HEK293 (cell line): ENCODE measurements at regions not wholly inside any gene's neighbourhood (a gene's known extent, or its start where the extent isn't known, plus 50 kb on each side); places are given as distances from the start of the nearest gene placed in this dataset.

Experiments used
- CTCF ChIA-PET: fragments of 350-600 bp; formaldehyde crosslinking; extraction: SDS; loops from one replicate; lab custom pipeline; 2021; ENCODE audit warnings: antibody characterized with exemption; lab: Yijun Ruan, JAX
- POLR2A ChIA-PET: fragments of 300-600 bp; formaldehyde crosslinking; extraction: SDS; loops from one replicate; lab custom pipeline; 2020; ENCODE audit warnings: antibody characterized with exemption, inconsistent platforms; lab: Yijun Ruan, JAX
- H3K27ac ChIP-seq: fragments of 200-500 bp; sonication (Bioruptor generic); 2 replicates; pipeline ENCODE4 v1.5.1; 2014; ENCODE audit warnings: low read depth, low read length, control low read depth, inconsistent platforms; ENCODE audit errors: extremely low read depth
- H3K36me3 ChIP-seq, 2 experiments: fragments of 200-500 bp in 1 of 2; sonication (Bioruptor generic) in 1 of 2; 1 replicate in 1 of 2; 2 replicates in 1 of 2; pipeline ENCODE4 v1.5.1; 2014 to 2017; ENCODE audit warnings: inconsistent platforms in 2 of 2, low read length in 2 of 2; ENCODE audit not compliant: control insufficient read depth in 2 of 2, insufficient read depth in 1 of 2
- H3K4me1 ChIP-seq: fragments of 200-500 bp; sonication (Bioruptor generic); 2 replicates; pipeline ENCODE4 v1.5.1; 2014; ENCODE audit warnings: mild to moderate bottlenecking, low read length, inconsistent platforms; ENCODE audit not compliant: control insufficient read depth, insufficient read depth
- H3K4me3 ChIP-seq: 2 replicates; pipeline ENCODE4 v1.5.1; 2011; ENCODE audit warnings: low read depth, mild to moderate bottlenecking, control low read depth, low read length, moderate library complexity
- H3K9me3 ChIP-seq: fragments of 200-500 bp; sonication (Bioruptor generic); 2 replicates; pipeline ENCODE4 v1.5.1; 2014; ENCODE audit warnings: low read depth, low read length, inconsistent platforms; ENCODE audit not compliant: control insufficient read depth, insufficient read depth
- IKZF3 ChIP-seq: fragments of 450-650 bp; IDR thresholded peaks from 2 replicates; pipeline ENCODE4 v1.5.0; 2018; ENCODE audit warnings: missing biosample characterization, mild to moderate bottlenecking, missing genetic modification characterization, moderate library complexity
- INSM2 ChIP-seq: fragments of 450-650 bp; formaldehyde crosslinking; IDR thresholded peaks from 2 replicates; pipeline ENCODE4 v1.5.1; 2016; ENCODE audit warnings: missing biosample characterization, missing genetic modification characterization
- KLF10 ChIP-seq: fragments of 450-650 bp; IDR thresholded peaks from 2 replicates; pipeline ENCODE4 v1.5.1; 2018; ENCODE audit warnings: missing biosample characterization, mild to moderate bottlenecking, missing genetic modification characterization
- KLF16 ChIP-seq: fragments of 450-650 bp; formaldehyde crosslinking; IDR thresholded peaks from 2 replicates; pipeline ENCODE4 v1.5.1; 2017; ENCODE audit warnings: missing biosample characterization, missing genetic modification characterization
- PRDM10 ChIP-seq: fragments of 450-650 bp; formaldehyde crosslinking; IDR thresholded peaks from 2 replicates; pipeline ENCODE4 v1.5.1; 2016; ENCODE audit warnings: missing biosample characterization, missing genetic modification characterization
- TSHZ1 ChIP-seq: fragments of 450-650 bp; formaldehyde crosslinking; IDR thresholded peaks from 2 replicates; pipeline ENCODE4 v1.5.1; 2016; ENCODE audit warnings: missing biosample characterization, missing genetic modification characterization, borderline replicate concordance
- ZBTB10 ChIP-seq: fragments of 450-650 bp; formaldehyde crosslinking; IDR thresholded peaks from 2 replicates; pipeline ENCODE4 v1.5.1; 2016; ENCODE audit warnings: missing biosample characterization, missing genetic modification characterization
- ZFP69B ChIP-seq: fragments of 450-650 bp; formaldehyde crosslinking; IDR thresholded peaks from 2 replicates; pipeline ENCODE4 v1.5.1; 2016; ENCODE audit warnings: missing biosample characterization, missing genetic modification characterization
- ZNF311 ChIP-seq: fragments of 450-650 bp; formaldehyde crosslinking; IDR thresholded peaks from 2 replicates; pipeline ENCODE4 v1.5.1; 2017; ENCODE audit warnings: missing biosample characterization, missing genetic modification characterization, borderline replicate concordance
- ZNF324 ChIP-seq: fragments of 450-650 bp; formaldehyde crosslinking; IDR thresholded peaks from 2 replicates; pipeline ENCODE4 v1.5.1; 2016; ENCODE audit warnings: missing biosample characterization, missing genetic modification characterization
- ZNF391 ChIP-seq: fragments of 450-650 bp; formaldehyde crosslinking; IDR thresholded peaks from 2 replicates; pipeline ENCODE4 v1.5.1; 2016; ENCODE audit warnings: low read depth, missing biosample characterization, missing genetic modification characterization, borderline replicate concordance
- ZNF677 ChIP-seq: fragments of 450-650 bp; IDR thresholded peaks from 2 replicates; pipeline ENCODE4 v1.5.0; 2018; ENCODE audit warnings: missing biosample characterization, mild to moderate bottlenecking, missing genetic modification characterization, moderate library complexity
- ZNF704 ChIP-seq: fragments of 450-650 bp; formaldehyde crosslinking; IDR thresholded peaks from 2 replicates; pipeline ENCODE4 v1.5.1; 2016; ENCODE audit warnings: missing biosample characterization, missing genetic modification characterization
- ZSCAN18 ChIP-seq: fragments of 450-650 bp; formaldehyde crosslinking; IDR thresholded peaks from 2 replicates; pipeline ENCODE4 v1.5.1; 2016; ENCODE audit warnings: missing biosample characterization, missing genetic modification characterization

GRCh38 chr21:21668198-21668597 is 670.0 kb downstream of the NCAM2 start (continued):
- no peak for TF ChIP-seq ZNF704 (tag by site-specific recombination)
- TF ChIP-seq KLF16 (tag by site-specific recombination): no peak
- TF ChIP-seq KLF10 (tag by site-specific recombination): no peak
- TF ChIP-seq TSHZ1 (tag by site-specific recombination): no peak
- TF ChIP-seq ZNF391: no peak
- no peak for TF ChIP-seq ZNF311 (tag by site-specific recombination)
- no peak for TF ChIP-seq PRDM10 (tag by site-specific recombination)
- TF ChIP-seq IKZF3 (tag by site-specific recombination): no peak
- TF ChIP-seq ZSCAN18 (tag by site-specific recombination): no peak
- TF ChIP-seq INSM2 (tag by site-specific recombination): no peak

GRCh38 chr21:21673959-21674358 is 675.8 kb downstream of the NCAM2 start:
- no peaks in the 10 kb centered on the region for H3K36me3 ChIP-seq
- H3K27ac ChIP-seq: no peak overlapping the region
- ChIA-PET CTCF (no interaction called here), POLR2A (no interaction called here)
- H3K4me1 ChIP-seq: no peaks in the 10 kb centered on the region
- no peaks in the 10 kb centered on the region for H3K9me3 ChIP-seq
- no peak overlapping the region for H3K4me3 ChIP-seq
- TF ChIP-seq ZFP69B (tag by site-specific recombination): no peak
- TF ChIP-seq ZNF677 (tag by site-specific recombination): no peak
- TF ChIP-seq ZBTB10 (tag by site-specific recombination): no peak
- TF ChIP-seq ZNF324 (tag by site-specific recombination): no peak
- no peak for TF ChIP-seq TSHZ1 (tag by site-specific recombination)
